ENCODE measurements at regions not wholly inside any gene's neighbourhood (a gene's known extent, or its start where the extent isn't known, plus 50 kb on each side); places are given as distances from the start of the nearest gene placed in this dataset.

DNA sequence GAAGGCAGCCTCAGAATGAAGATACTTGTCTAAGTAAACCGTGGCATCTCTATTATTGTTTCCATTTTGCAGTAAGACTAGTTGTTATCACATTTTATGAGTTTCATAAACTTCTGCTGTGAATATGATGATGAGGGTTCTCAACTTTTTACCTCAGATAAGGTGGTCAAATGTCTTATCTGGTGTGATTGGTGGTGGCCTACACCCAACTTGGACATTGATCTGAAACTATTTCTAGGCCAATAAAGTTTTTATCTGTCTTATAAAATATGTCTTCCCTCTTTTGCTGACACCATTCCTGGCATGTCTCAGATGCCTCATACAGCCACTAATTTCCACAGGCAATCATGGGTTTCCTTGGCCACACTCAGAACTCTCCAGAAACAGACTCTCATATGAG lies 480.3 kb upstream of the NR3C2 start:
- no peaks in the 10 kb centered on the region for H3K36me3 ChIP-seq (ENCODE audit: control insufficient read depth in 2 of 2, insufficient read depth in 1 of 2, low read length in 2 of 2)
- H3K4me3 ChIP-seq (ENCODE audit: low read depth, low read length): no peak overlapping the region
- H3K27ac ChIP-seq (ENCODE audit: extremely low read depth, low read depth, low read length): no peak overlapping the region
- no peaks in the 10 kb centered on the region for H3K9me3 ChIP-seq (ENCODE audit: control insufficient read depth, insufficient read depth, low read depth, low read length)
- TF ChIP-seq ZNF701 (tag by site-specific recombination; IDR thresholded peaks at IDR 0.05) (no peak), RBAK (tag by site-specific recombination; IDR thresholded peaks at IDR 0.05) (no peak), ZNF76 (tag by site-specific recombination; IDR thresholded peaks at IDR 0.05; ENCODE audit: borderline replicate concordance, low read depth) (no peak), ZNF155 (tag by site-specific recombination; IDR thresholded peaks at IDR 0.05) (no peak), GLIS2 (tag by site-specific recombination; IDR thresholded peaks at IDR 0.05) (no peak), PRDM1 (tag by site-specific recombination; IDR thresholded peaks at IDR 0.05) (no peak), ZNF707 (tag by site-specific recombination; IDR thresholded peaks at IDR 0.05) (no peak), ZEB2 (tag by site-specific recombination; IDR thresholded peaks at IDR 0.05) (no peak), ZNF169 (tag by site-specific recombination; IDR thresholded peaks at IDR 0.05) (no peak), ZBTB20 (tag by site-specific recombination; IDR thresholded peaks at IDR 0.05) (no peak), ZNF624 (tag by site-specific recombination; IDR thresholded peaks at IDR 0.05) (no peak), ZNF121 (tag by site-specific recombination; IDR thresholded peaks at IDR 0.05) (no peak), ZNF560 (tag by site-specific recombination; IDR thresholded peaks at IDR 0.05; ENCODE audit: borderline replicate concordance) (no peak)
- TF ChIP-seq, protein P1, sequence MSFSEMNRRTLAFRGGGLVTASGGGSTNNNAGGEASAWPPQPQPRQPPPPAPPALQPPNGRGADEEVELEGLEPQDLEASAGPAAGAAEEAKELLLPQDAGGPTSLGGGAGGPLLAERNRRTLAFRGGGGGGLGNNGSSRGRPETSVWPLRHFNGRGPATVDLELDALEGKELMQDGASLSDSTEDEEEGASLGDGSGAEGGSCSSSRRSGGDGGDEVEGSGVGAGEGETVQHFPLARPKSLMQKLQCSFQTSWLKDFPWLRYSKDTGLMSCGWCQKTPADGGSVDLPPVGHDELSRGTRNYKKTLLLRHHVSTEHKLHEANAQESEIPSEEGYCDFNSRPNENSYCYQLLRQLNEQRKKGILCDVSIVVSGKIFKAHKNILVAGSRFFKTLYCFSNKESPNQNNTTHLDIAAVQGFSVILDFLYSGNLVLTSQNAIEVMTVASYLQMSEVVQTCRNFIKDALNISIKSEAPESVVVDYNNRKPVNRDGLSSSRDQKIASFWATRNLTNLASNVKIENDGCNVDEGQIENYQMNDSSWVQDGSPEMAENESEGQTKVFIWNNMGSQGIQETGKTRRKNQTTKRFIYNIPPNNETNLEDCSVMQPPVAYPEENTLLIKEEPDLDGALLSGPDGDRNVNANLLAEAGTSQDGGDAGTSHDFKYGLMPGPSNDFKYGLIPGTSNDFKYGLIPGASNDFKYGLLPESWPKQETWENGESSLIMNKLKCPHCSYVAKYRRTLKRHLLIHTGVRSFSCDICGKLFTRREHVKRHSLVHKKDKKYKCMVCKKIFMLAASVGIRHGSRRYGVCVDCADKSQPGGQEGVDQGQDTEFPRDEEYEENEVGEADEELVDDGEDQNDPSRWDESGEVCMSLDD (tag by site-specific recombination; IDR thresholded peaks at IDR 0.05): no peak
- TF ChIP-seq, protein P2, sequence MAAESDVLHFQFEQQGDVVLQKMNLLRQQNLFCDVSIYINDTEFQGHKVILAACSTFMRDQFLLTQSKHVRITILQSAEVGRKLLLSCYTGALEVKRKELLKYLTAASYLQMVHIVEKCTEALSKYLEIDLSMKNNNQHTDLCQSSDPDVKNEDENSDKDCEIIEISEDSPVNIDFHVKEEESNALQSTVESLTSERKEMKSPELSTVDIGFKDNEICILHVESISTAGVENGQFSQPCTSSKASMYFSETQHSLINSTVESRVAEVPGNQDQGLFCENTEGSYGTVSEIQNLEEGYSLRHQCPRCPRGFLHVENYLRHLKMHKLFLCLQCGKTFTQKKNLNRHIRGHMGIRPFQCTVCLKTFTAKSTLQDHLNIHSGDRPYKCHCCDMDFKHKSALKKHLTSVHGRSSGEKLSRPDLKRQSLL (tag by site-specific recombination; IDR thresholded peaks at IDR 0.05): no peak
- TF ChIP-seq, protein P3, sequence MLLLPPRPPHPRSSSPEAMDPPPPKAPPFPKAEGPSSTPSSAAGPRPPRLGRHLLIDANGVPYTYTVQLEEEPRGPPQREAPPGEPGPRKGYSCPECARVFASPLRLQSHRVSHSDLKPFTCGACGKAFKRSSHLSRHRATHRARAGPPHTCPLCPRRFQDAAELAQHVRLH (tag by site-specific recombination; IDR thresholded peaks at IDR 0.05): no peak
- TF ChIP-seq, protein P4, sequence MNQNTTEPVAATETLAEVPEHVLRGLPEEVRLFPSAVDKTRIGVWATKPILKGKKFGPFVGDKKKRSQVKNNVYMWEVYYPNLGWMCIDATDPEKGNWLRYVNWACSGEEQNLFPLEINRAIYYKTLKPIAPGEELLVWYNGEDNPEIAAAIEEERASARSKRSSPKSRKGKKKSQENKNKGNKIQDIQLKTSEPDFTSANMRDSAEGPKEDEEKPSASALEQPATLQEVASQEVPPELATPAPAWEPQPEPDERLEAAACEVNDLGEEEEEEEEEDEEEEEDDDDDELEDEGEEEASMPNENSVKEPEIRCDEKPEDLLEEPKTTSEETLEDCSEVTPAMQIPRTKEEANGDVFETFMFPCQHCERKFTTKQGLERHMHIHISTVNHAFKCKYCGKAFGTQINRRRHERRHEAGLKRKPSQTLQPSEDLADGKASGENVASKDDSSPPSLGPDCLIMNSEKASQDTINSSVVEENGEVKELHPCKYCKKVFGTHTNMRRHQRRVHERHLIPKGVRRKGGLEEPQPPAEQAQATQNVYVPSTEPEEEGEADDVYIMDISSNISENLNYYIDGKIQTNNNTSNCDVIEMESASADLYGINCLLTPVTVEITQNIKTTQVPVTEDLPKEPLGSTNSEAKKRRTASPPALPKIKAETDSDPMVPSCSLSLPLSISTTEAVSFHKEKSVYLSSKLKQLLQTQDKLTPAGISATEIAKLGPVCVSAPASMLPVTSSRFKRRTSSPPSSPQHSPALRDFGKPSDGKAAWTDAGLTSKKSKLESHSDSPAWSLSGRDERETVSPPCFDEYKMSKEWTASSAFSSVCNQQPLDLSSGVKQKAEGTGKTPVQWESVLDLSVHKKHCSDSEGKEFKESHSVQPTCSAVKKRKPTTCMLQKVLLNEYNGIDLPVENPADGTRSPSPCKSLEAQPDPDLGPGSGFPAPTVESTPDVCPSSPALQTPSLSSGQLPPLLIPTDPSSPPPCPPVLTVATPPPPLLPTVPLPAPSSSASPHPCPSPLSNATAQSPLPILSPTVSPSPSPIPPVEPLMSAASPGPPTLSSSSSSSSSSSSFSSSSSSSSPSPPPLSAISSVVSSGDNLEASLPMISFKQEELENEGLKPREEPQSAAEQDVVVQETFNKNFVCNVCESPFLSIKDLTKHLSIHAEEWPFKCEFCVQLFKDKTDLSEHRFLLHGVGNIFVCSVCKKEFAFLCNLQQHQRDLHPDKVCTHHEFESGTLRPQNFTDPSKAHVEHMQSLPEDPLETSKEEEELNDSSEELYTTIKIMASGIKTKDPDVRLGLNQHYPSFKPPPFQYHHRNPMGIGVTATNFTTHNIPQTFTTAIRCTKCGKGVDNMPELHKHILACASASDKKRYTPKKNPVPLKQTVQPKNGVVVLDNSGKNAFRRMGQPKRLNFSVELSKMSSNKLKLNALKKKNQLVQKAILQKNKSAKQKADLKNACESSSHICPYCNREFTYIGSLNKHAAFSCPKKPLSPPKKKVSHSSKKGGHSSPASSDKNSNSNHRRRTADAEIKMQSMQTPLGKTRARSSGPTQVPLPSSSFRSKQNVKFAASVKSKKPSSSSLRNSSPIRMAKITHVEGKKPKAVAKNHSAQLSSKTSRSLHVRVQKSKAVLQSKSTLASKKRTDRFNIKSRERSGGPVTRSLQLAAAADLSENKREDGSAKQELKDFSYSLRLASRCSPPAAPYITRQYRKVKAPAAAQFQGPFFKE (tag by site-specific recombination; IDR thresholded peaks at IDR 0.05; ENCODE audit: borderline replicate concordance): no peak
- POLR2A ChIA-PET: no interaction called here
- CTCF ChIA-PET: interaction anchor here (0.5 kb wide), 1 partner anchor 1682 kb away, joined by 5 read pairs; no protein-coding TSS in a partner anchor
- no peaks in the 10 kb centered on the region for H3K4me1 ChIP-seq (ENCODE audit: control insufficient read depth, insufficient read depth, low read length)
